Fibroblast of lung (primary cell): ENCODE measurements at regions not wholly inside any gene's neighbourhood (a gene's known extent, or its start where the extent isn't known, plus 50 kb on each side); places are given as distances from the start of the nearest gene placed in this dataset.

Experiments used
- CTCF ChIP-seq, 2 donors: IDR thresholded peaks in 1 of 2; conservative IDR thresholded peaks in 1 of 2; 1 replicate in 1 of 2; 2 replicates in 1 of 2; pipeline ENCODE4 v1.5.1; 2011 to 2012; ENCODE audit warnings: low read length in 2 of 2, control low read depth in 1 of 2, inconsistent platforms in 1 of 2, low read depth in 1 of 2, mild to moderate bottlenecking in 1 of 2
- EZH2 ChIP-seq: IDR thresholded peaks from 2 replicates; pipeline ENCODE4 v1.5.1; 2012; ENCODE audit warnings: low read length, control low read depth, mild to moderate bottlenecking; ENCODE audit errors: missing control alignments

DNA sequence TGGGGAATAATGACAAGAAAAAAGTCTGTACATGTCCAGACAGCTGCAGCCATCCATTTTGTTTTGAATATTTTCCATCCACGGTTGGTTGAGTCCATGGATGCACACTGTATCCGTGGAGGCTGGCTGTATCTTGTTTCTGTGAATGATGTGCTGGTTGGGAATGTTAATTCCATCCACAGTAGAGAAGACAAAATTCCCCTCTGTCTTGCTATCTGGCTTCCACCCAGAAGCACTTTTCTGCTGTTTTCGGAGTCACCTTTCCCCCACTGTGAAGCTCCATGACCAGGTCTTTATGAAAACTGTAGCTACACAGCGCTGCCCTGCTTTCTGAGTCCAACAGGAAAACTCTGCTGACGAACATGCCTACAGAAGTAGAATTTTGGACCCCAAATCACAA, 122.3 kb downstream of the HRH4 start:
- no peak for TF ChIP-seq CTCF (conservative IDR thresholded peaks at IDR 0.05 in 1 of 2, IDR thresholded peaks at IDR 0.05 in 1 of 2; ENCODE audit: low read depth in 1 of 2, low read length in 2 of 2)
- no peak for TF ChIP-seq EZH2
